ENCODE measurements at regions not wholly inside any gene's neighbourhood (a gene's known extent, or its start where the extent isn't known, plus 50 kb on each side); places are given as distances from the start of the nearest gene placed in this dataset.
"Not testable (repeated sequence)": the region's sequence is repeated elsewhere in the genome, so short reads cannot be mapped to it uniquely, and the experiment has no call there.

DNA sequence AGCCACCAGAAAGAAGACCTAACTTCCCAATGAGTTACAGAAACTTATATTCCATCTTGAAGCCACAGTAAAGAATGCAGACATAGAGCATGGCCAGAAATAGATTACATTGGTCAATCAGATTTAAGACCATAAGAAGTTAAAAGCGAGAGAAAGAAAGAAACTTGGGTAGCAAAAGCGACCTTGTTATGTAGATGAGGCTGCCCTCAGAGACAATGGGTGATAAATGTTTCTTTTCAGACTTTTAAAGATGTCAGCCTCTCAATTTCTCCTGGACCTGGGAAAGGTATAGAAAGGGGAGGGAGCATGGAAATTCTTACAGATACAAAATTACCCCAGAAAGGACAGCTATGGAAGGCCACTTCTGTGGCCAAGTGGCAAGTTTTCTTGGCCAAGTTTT is 732.6 kb upstream of the LUZP2 start:
- H3K27me3 ChIP-seq (ENCODE audit: control insufficient read depth, insufficient read depth, low read length): no peaks in the 10 kb centered on the region
- whole genome bisulfite sequencing (ENCODE audit: insufficient coverage, insufficient read length): no CpG with 5 or more reads among the region's 2 CpGs

DNA sequence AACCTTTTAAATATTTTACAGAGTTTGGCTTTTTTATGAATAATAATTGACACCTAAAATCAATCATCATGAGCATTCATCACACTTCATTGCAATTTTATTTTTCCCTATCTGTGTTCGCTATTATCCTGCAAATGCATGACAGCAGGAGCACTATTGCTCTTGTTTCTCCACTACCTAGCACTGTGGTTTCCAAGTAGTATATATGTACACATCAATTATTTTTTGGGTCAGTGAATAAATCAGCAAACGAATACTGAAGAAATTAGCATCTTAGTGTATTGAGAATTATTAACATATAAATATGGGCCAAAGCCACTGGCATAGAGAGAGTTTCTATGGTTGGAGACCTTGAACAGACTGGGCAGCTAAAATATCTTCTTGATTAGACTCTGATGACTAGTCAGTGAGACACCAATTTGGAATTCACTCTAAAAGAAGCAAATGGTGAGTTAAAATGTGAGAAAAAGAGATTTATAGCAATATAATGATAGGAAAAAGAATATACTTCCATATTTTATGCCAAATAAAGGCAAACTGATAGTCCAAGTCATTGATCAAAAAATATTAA is 731.1 kb upstream of the LUZP2 start:
- Histone ChIP-seq H3K9me3 (ENCODE audit: control insufficient read depth, insufficient read depth, low read length) (no peaks in the 10 kb centered on the region; the same call in 1 of the 2 replicates), H3K36me3 (ENCODE audit: control insufficient read depth, insufficient read depth, low read length) (no peaks in the 10 kb centered on the region), H3K4me3 (ENCODE audit: low read length) (no peak overlapping the region), H3K4me1 (ENCODE audit: control insufficient read depth, insufficient read depth, low read length) (no peaks in the 10 kb centered on the region), H3K27ac (ENCODE audit: low read length) (no peak overlapping the region), H3K27me3 (ENCODE audit: control insufficient read depth, insufficient read depth, low read length) (no peaks in the 10 kb centered on the region)
- DNase-seq (ENCODE audit: low read depth, low spot score): no peak
- no CpG with 5 or more reads among the region's 2 CpGs for WGBS (ENCODE audit: insufficient coverage, insufficient read length)

More for the DNA sequence above, 732.6 kb upstream of the LUZP2 start:
- Histone ChIP-seq H3K4me3 (ENCODE audit: low read length) (no peak overlapping the region), H3K9me3 (ENCODE audit: control insufficient read depth, insufficient read depth, low read length) (no peaks in the 10 kb centered on the region), H3K4me1 (ENCODE audit: control insufficient read depth, insufficient read depth, low read length) (no peaks in the 10 kb centered on the region), H3K36me3 (ENCODE audit: control insufficient read depth, insufficient read depth, low read length) (no peaks in the 10 kb centered on the region), H3K27ac (ENCODE audit: low read length) (no peak overlapping the region)
- no peak for DNase-seq (ENCODE audit: low read depth, low spot score)

DNA sequence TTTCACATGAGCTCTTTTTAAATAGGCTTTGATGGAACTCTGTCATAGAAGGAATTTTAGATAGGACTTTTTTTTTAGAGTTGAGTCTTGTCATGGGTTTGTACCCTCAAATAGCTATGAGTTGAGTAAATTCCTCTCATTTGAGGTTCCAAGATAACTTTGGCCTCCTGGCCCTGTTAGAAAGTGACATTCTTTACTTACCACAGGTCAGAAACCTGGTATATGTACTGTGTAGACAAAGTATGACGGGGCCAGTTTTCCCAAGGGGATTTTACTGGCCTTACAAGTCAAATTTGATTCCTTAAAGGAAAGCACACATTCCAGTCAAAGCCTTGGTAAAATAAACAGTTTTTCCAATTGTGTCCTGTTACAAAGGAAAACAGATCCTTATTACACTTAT is 729.3 kb upstream of the LUZP2 start:
- no peak for DNase-seq (ENCODE audit: low read depth, low spot score)
- no peak overlapping the region for H3K27ac ChIP-seq (ENCODE audit: low read length)
- no CpG with 5 or more reads among the region's 1 CpG for WGBS (ENCODE audit: insufficient coverage, insufficient read length)
- H3K27me3 ChIP-seq (ENCODE audit: control insufficient read depth, insufficient read depth, low read length): no peaks in the 10 kb centered on the region
- no peaks in the 10 kb centered on the region; the same call in 1 of the 2 replicates for H3K9me3 ChIP-seq (ENCODE audit: control insufficient read depth, insufficient read depth, low read length)
- no peak overlapping the region for H3K4me3 ChIP-seq (ENCODE audit: low read length)
- H3K4me1 ChIP-seq (ENCODE audit: control insufficient read depth, insufficient read depth, low read length): no peaks in the 10 kb centered on the region
- no peaks in the 10 kb centered on the region for H3K36me3 ChIP-seq (ENCODE audit: control insufficient read depth, insufficient read depth, low read length)

DNA sequence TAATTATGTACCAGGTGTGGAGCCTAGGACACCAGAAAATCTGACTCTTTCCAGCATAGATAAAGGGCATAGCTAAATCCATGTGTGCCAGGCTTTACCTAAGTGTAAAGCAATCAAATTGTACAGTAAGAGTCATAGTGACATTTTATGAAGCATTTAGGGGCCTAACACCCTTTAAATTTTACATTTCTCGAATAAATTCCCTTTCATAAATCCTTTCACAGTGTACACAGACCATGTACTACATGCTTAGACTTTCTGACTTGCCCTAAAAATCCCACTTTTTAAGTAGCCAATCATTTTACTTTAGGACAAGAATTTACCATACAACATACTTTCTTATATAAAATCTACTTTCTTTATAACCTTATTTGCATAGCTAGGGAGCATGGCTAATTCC is 727.6 kb upstream of the LUZP2 start:
- no peak for DNase-seq (ENCODE audit: low read depth, low spot score)
- Histone ChIP-seq H3K4me1 (ENCODE audit: control insufficient read depth, insufficient read depth, low read length) (no peaks in the 10 kb centered on the region), H3K4me3 (ENCODE audit: low read length) (no peak overlapping the region), H3K9me3 (ENCODE audit: control insufficient read depth, insufficient read depth, low read length) (no peaks in the 10 kb centered on the region; the same call in 1 of the 2 replicates), H3K27ac (ENCODE audit: low read length) (no peak overlapping the region), H3K36me3 (ENCODE audit: control insufficient read depth, insufficient read depth, low read length) (no peaks in the 10 kb centered on the region), H3K27me3 (ENCODE audit: control insufficient read depth, insufficient read depth, low read length) (no peaks in the 10 kb centered on the region)
- WGBS (ENCODE audit: insufficient coverage, insufficient read length): 100% methylated on average over 1 of the region's 1 CpG

DNA sequence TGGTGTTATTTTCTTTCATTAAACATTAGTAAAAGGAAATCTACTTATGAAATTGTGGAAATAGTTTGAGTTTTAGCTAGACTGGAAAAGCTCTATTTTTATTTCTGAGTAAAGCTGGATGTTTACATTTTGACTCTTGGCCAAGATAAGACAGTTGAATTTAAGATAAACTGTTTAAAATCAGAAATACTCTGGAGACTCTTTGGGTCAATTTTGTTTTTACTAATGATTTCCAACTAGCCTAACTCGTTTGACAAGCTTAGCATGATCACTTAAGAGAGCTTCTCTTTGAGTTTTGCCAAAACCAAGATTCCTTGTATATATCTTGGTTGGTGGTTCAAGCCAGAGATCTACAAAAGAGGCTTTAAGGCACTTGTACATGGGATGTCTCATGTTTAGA is 724.8 kb upstream of the LUZP2 start:
- Histone ChIP-seq H3K27me3 (ENCODE audit: control insufficient read depth, insufficient read depth, low read length) (no peaks in the 10 kb centered on the region), H3K36me3 (ENCODE audit: control insufficient read depth, insufficient read depth, low read length) (no peaks in the 10 kb centered on the region), H3K4me3 (ENCODE audit: low read length) (no peak overlapping the region), H3K27ac (ENCODE audit: low read length) (no peak overlapping the region), H3K4me1 (ENCODE audit: control insufficient read depth, insufficient read depth, low read length) (no peaks in the 10 kb centered on the region), H3K9me3 (ENCODE audit: control insufficient read depth, insufficient read depth, low read length) (no peaks in the 10 kb centered on the region; the same call in 1 of the 2 replicates)
- DNase-seq (ENCODE audit: low read depth, low spot score): no peak
- WGBS (ENCODE audit: insufficient coverage, insufficient read length): no CpG with 5 or more reads among the region's 1 CpG

DNA sequence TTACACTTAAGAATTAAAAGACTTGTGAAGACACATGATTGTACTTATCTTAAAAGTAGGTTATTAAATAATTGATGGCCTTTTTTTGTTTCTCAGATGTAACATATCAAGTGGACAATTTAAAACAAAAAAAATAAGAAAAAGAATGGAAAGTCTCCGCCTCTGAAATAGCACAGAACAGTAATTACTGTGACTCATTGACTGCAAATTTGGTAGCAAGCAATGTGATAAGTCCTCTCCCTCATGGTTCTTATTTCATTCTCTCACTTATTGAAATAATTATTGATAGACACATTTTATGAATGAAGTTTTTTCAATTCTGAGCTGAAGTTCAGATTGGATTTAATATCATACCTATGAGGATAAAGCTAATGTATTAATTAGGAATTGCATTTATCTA is 717.9 kb upstream of the LUZP2 start:
- no peaks in the 10 kb centered on the region; the same call in 1 of the 2 replicates for H3K9me3 ChIP-seq (ENCODE audit: control insufficient read depth, insufficient read depth, low read length)
- H3K27ac ChIP-seq (ENCODE audit: low read length): no peak overlapping the region
- no peaks in the 10 kb centered on the region for H3K4me1 ChIP-seq (ENCODE audit: control insufficient read depth, insufficient read depth, low read length)
- no CpG with 5 or more reads among the region's 1 CpG for WGBS (ENCODE audit: insufficient coverage, insufficient read length)
- no peaks in the 10 kb centered on the region for H3K36me3 ChIP-seq (ENCODE audit: control insufficient read depth, insufficient read depth, low read length)
- H3K27me3 ChIP-seq (ENCODE audit: control insufficient read depth, insufficient read depth, low read length): no peaks in the 10 kb centered on the region
- H3K4me3 ChIP-seq (ENCODE audit: low read length): no peak overlapping the region
- no peak for DNase-seq (ENCODE audit: low read depth, low spot score)

DNA sequence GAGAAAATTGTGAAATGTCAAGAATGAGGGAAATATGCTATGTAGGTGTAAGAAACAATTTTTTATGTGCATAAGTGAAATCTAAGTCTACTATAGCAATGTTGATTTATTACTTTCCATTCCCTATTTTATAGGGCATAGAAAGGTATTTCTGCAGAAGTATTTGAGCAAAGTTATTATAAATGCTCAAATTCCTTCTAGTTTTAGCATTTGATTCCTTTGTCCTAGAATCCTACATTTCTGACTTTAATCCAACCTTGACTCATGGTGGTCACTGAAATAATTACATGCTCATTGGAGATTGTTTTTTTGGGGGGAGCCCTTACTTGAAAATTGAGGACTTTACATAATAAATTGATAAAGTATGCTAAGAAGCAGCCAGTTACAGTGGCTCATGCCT is 716.6 kb upstream of the LUZP2 start:
- no peak overlapping the region for H3K27ac ChIP-seq (ENCODE audit: low read length)
- H3K36me3 ChIP-seq (ENCODE audit: control insufficient read depth, insufficient read depth, low read length): no peaks in the 10 kb centered on the region
- H3K9me3 ChIP-seq (ENCODE audit: control insufficient read depth, insufficient read depth, low read length): no peaks in the 10 kb centered on the region
- no peaks in the 10 kb centered on the region for H3K4me1 ChIP-seq (ENCODE audit: control insufficient read depth, insufficient read depth, low read length)
- DNase-seq (ENCODE audit: low read depth, low spot score): no peak
- no peaks in the 10 kb centered on the region for H3K27me3 ChIP-seq (ENCODE audit: control insufficient read depth, insufficient read depth, low read length)
- H3K4me3 ChIP-seq (ENCODE audit: low read length): no peak overlapping the region

DNA sequence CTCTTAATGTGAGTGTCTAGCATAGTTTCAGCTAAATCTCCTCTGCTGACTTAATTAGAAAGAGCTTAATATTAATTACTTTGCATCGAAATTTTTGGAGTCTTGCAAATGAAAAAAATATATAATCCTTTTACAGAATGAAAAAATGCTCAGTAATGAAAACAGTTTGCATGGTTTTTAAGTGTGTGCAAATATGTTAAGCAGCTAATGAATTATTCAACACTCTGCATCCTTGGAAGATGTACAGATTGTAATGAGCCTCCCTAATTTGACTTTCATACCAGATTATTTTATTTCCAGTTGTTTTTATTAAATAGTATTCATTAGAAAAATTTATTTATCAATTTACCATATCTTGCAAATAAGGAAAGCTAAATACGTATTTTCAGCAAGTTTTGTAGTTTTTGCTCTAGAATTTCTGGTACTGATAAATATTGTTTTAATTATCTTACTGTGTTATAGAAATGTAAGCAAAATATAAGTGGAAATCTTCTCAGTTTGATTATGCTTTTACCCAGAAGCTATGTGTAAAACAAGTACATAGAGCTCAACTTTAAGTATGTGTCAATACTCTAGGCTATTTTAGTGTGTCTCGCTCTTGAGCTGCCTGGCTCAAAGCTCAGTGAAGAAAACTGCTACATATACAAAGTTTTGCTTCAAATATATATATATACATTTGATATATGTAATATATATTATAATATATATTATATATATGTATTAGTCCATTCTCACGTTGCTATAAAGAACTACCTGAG is 714.9 kb upstream of the LUZP2 start:
- Histone ChIP-seq H3K27ac (ENCODE audit: low read length) (no peak overlapping the region), H3K9me3 (ENCODE audit: control insufficient read depth, insufficient read depth, low read length) (no peaks in the 10 kb centered on the region), H3K4me1 (ENCODE audit: control insufficient read depth, insufficient read depth, low read length) (no peaks in the 10 kb centered on the region), H3K4me3 (ENCODE audit: low read length) (no peak overlapping the region), H3K36me3 (ENCODE audit: control insufficient read depth, insufficient read depth, low read length) (no peaks in the 10 kb centered on the region), H3K27me3 (ENCODE audit: control insufficient read depth, insufficient read depth, low read length) (no peaks in the 10 kb centered on the region)
- no peak for DNase-seq (ENCODE audit: low read depth, low spot score)
- WGBS (ENCODE audit: insufficient coverage, insufficient read length): no CpG with 5 or more reads among the region's 4 CpGs

DNA sequence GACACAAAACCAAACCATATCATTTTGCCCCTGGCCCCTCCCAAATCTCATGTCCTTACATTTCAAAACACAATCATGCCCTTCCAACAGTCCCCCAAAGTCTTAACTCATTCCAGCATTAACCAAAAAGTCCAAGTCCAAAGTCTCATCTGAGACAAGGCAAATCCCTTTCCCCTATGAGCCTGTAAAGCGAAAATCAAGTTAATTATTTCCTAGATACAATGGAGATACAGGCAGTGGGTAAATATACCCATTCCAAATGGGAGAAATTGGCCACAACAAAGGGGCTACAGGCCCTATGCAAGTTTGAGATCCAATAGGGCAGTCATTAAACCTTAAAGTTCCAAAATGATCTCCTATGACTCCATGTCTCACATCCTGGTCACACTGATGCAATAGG is 709.9 kb upstream of the LUZP2 start:
- H3K36me3 ChIP-seq (ENCODE audit: control insufficient read depth, insufficient read depth, low read length); H3K4me1 ChIP-seq (ENCODE audit: control insufficient read depth, insufficient read depth, low read length); H3K4me3 ChIP-seq (ENCODE audit: low read length); H3K9me3 ChIP-seq (ENCODE audit: control insufficient read depth, insufficient read depth, low read length); H3K27ac ChIP-seq (ENCODE audit: low read length); DNase-seq (ENCODE audit: low read depth, low spot score); H3K27me3 ChIP-seq (ENCODE audit: control insufficient read depth, insufficient read depth, low read length): not testable (repeated sequence)
- no CpG with 5 or more reads among the region's 1 CpG for WGBS (ENCODE audit: insufficient coverage, insufficient read length)

DNA sequence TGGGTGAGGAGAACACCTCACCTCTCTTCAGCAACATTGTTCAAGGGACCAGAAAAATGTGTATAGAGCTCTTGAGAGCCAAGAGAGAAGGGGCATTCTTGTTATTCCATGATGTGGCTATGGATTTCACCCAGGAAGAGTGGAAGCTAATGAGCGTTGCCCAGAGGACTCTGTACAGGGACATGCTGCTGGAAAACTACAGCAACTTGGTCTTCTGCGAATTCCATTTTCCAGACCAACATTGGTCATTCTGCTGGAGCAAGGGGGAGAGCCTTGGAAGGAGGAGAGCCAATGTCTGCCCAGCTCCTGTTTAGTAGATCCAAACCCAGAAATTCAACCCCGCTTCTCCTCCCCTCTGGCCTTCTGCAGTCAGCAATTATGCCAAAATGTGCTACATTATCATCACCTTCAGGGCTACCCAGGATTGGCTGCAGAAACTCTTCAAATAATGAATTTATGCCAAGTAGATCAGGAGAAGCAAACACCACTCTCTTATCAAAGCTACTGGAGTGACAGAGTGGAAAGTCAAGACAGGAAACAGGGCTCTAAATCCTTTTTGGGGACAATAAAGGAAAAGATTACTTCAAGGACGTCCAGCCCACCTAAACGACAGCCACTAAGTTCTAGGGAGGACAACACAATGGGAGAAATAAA is 707.5 kb upstream of the LUZP2 start:
- no peaks in the 10 kb centered on the region for H3K9me3 ChIP-seq (ENCODE audit: control insufficient read depth, insufficient read depth, low read length)
- no peak overlapping the region for H3K4me3 ChIP-seq (ENCODE audit: low read length)
- no peaks in the 10 kb centered on the region for H3K27me3 ChIP-seq (ENCODE audit: control insufficient read depth, insufficient read depth, low read length)
- H3K4me1 ChIP-seq (ENCODE audit: control insufficient read depth, insufficient read depth, low read length): no peaks in the 10 kb centered on the region
- H3K27ac ChIP-seq (ENCODE audit: low read length): no peak overlapping the region
- no CpG with 5 or more reads among the region's 5 CpGs for WGBS (ENCODE audit: insufficient coverage, insufficient read length)
- no peak for DNase-seq (ENCODE audit: low read depth, low spot score)
- H3K36me3 ChIP-seq (ENCODE audit: control insufficient read depth, insufficient read depth, low read length): no peaks in the 10 kb centered on the region
